ENCODE measurements at regions not wholly inside any gene's neighbourhood (a gene's known extent, or its start where the extent isn't known, plus 50 kb on each side); places are given as distances from the start of the nearest gene placed in this dataset.

- DNase-seq (ENCODE audit: low spot score) (no peak), ATAC-seq (ENCODE audit: low read depth) (no peak)
- no peak overlapping the region for H3K27ac ChIP-seq (ENCODE audit: poor library complexity, severe bottlenecking)
- no peaks in the 10 kb centered on the region for H3K9me3 ChIP-seq (ENCODE audit: severe bottlenecking)
- TF ChIP-seq CTCF (IDR thresholded peaks at IDR 0.05; ENCODE audit: poor library complexity, severe bottlenecking) = no peak
- H3K36me3 ChIP-seq (ENCODE audit: low read depth) = no peaks in the 10 kb centered on the region
- H3K4me1 ChIP-seq (ENCODE audit: insufficient read depth, poor library complexity, severe bottlenecking) = no peaks in the 10 kb centered on the region
- H3K4me3 ChIP-seq (ENCODE audit: severe bottlenecking) = no peak overlapping the region
- H3K27me3 ChIP-seq (ENCODE audit: insufficient read depth, poor library complexity, severe bottlenecking) = no peaks in the 10 kb centered on the region
Measured at GRCh38 chr21:31599013-31599412, 60.5 kb upstream of the SOD1 start.

- H3K27me3 ChIP-seq (ENCODE audit: insufficient read depth, poor library complexity, severe bottlenecking) = no peaks in the 10 kb centered on the region
- TF ChIP-seq CTCF (IDR thresholded peaks at IDR 0.05; ENCODE audit: poor library complexity, severe bottlenecking) = no peak
- H3K27ac ChIP-seq (ENCODE audit: poor library complexity, severe bottlenecking) = no peak overlapping the region
- H3K4me3 ChIP-seq (ENCODE audit: severe bottlenecking) = no peak overlapping the region
- H3K9me3 ChIP-seq (ENCODE audit: severe bottlenecking) = no peaks in the 10 kb centered on the region
- H3K4me1 ChIP-seq (ENCODE audit: insufficient read depth, poor library complexity, severe bottlenecking) = no peaks in the 10 kb centered on the region
- ATAC-seq (ENCODE audit: low read depth) (no peak), DNase-seq (ENCODE audit: low spot score) (no peak)
- H3K36me3 ChIP-seq (ENCODE audit: low read depth) = no peaks in the 10 kb centered on the region
Measured at GRCh38 chr21:31597683-31598082, 61.8 kb upstream of the SOD1 start.

- no peaks in the 10 kb centered on the region for H3K9me3 ChIP-seq (ENCODE audit: severe bottlenecking)
Measured at GRCh38 chr21:31596055-31596454, 63.4 kb upstream of the SOD1 start.

GRCh38 chr21:31594726-31595125 lies 64.8 kb upstream of the SOD1 start:
- no peak for TF ChIP-seq CTCF (IDR thresholded peaks at IDR 0.05; ENCODE audit: poor library complexity, severe bottlenecking)
- Histone ChIP-seq H3K4me3 (ENCODE audit: severe bottlenecking) (no peak overlapping the region), H3K27ac (ENCODE audit: poor library complexity, severe bottlenecking) (no peak overlapping the region), H3K4me1 (ENCODE audit: insufficient read depth, poor library complexity, severe bottlenecking) (no peaks in the 10 kb centered on the region), H3K9me3 (ENCODE audit: severe bottlenecking) (no peaks in the 10 kb centered on the region), H3K36me3 (ENCODE audit: low read depth) (no peaks in the 10 kb centered on the region), H3K27me3 (ENCODE audit: insufficient read depth, poor library complexity, severe bottlenecking) (no peaks in the 10 kb centered on the region)
- ATAC-seq (ENCODE audit: low read depth) (no peak), DNase-seq (ENCODE audit: low spot score) (no peak)

More at GRCh38 chr21:31596055-31596454, 63.4 kb upstream of the SOD1 start:
- no peaks in the 10 kb centered on the region for H3K27me3 ChIP-seq (ENCODE audit: insufficient read depth, poor library complexity, severe bottlenecking)
- no peak overlapping the region for H3K4me3 ChIP-seq (ENCODE audit: severe bottlenecking)
- no peaks in the 10 kb centered on the region for H3K36me3 ChIP-seq (ENCODE audit: low read depth)
- no peak for TF ChIP-seq CTCF (IDR thresholded peaks at IDR 0.05; ENCODE audit: poor library complexity, severe bottlenecking)
- H3K27ac ChIP-seq (ENCODE audit: poor library complexity, severe bottlenecking) = no peak overlapping the region
- DNase-seq (ENCODE audit: low spot score) = no peak
- ATAC-seq (ENCODE audit: low read depth) = no peak
- H3K4me1 ChIP-seq (ENCODE audit: insufficient read depth, poor library complexity, severe bottlenecking) = no peaks in the 10 kb centered on the region

GRCh38 chr21:31594279-31594678 lies 65.2 kb upstream of the SOD1 start:
- Histone ChIP-seq H3K9me3 (ENCODE audit: severe bottlenecking) (no peaks in the 10 kb centered on the region), H3K36me3 (ENCODE audit: low read depth) (no peaks in the 10 kb centered on the region), H3K4me3 (ENCODE audit: severe bottlenecking) (no peak overlapping the region), H3K27me3 (ENCODE audit: insufficient read depth, poor library complexity, severe bottlenecking) (no peaks in the 10 kb centered on the region), H3K27ac (ENCODE audit: poor library complexity, severe bottlenecking) (no peak overlapping the region), H3K4me1 (ENCODE audit: insufficient read depth, poor library complexity, severe bottlenecking) (no peaks in the 10 kb centered on the region)
- no peak for DNase-seq (ENCODE audit: low spot score)
- no peak for TF ChIP-seq CTCF (IDR thresholded peaks at IDR 0.05; ENCODE audit: poor library complexity, severe bottlenecking)
- ATAC-seq (ENCODE audit: low read depth) = no peak

Measured in RWPE2 (cell line).